Panc1 (cell line): ENCODE measurements at regions not wholly inside any gene's neighbourhood (a gene's known extent, or its start where the extent isn't known, plus 50 kb on each side); places are given as distances from the start of the nearest gene placed in this dataset.

Source experiments
- ATAC-seq: fragments of 200-7000 bp; cut with Tn5 transposase; 2 replicates; pipeline ENCODE4 v1.9.1; 2020; ENCODE audit warnings: mild to moderate bottlenecking, moderate library complexity
- BruUV-seq: library from RNA; stranded (reverse); fragments of 400-500 nt; replicated peaks from 2 replicates; lab custom pipeline; 2021; lab: Mats Ljungman, UMichigan
- CTCF ChIA-PET: fragments of 300-600 bp; sonication (Branson Sonifier 250); formaldehyde crosslinking; loops from one replicate; lab custom pipeline; 2022; ENCODE audit warnings: antibody characterized with exemption; lab: Charles Lee
- POLR2A ChIA-PET: fragments of 300-600 bp; sonication (Branson Sonifier 250); formaldehyde crosslinking; loops from one replicate; lab custom pipeline; 2022; ENCODE audit warnings: antibody characterized with exemption; lab: Charles Lee
- DNase-seq: peaks from one replicate; pipeline ENCODE4 v3.0.0-alpha.2; 2010; ENCODE audit warnings: low read depth, low spot score
- H3K27ac ChIP-seq: 2 replicates; pipeline ENCODE4 v1.5.1; 2011; ENCODE audit warnings: mild to moderate bottlenecking, low read length, inconsistent platforms
- H3K27me3 ChIP-seq: fragments of 200-500 bp; sonication (Bioruptor generic); 2 replicates; pipeline ENCODE4 v1.6.0; 2014; ENCODE audit warnings: low read length, inconsistent platforms; ENCODE audit not compliant: control insufficient read depth, insufficient read depth
- H3K36me3 ChIP-seq: fragments of 200-500 bp; sonication (Bioruptor generic); 2 replicates; pipeline ENCODE4 v1.5.1; 2014; ENCODE audit warnings: inconsistent platforms, mild to moderate bottlenecking, low read length, moderate library complexity; ENCODE audit not compliant: control insufficient read depth, insufficient read depth
- H3K4me1 ChIP-seq: 2 replicates; pipeline ENCODE4 v1.5.1; 2011; ENCODE audit warnings: inconsistent platforms, mild to moderate bottlenecking, low read length, moderate library complexity; ENCODE audit not compliant: control insufficient read depth, insufficient read depth
- H3K4me3 ChIP-seq, 2 experiments: 2 replicates each; pipeline ENCODE4 v1.5.1; 2011 to 2012; ENCODE audit warnings: low read depth in 2 of 2, low read length in 2 of 2, mild to moderate bottlenecking in 2 of 2, inconsistent platforms in 1 of 2, moderate library complexity in 1 of 2
- H3K9me3 ChIP-seq: fragments of 200-500 bp; sonication (Bioruptor generic); 2 replicates; pipeline ENCODE4 v1.5.1; 2014; ENCODE audit warnings: low read depth, mild to moderate bottlenecking, inconsistent platforms, low read length, moderate library complexity; ENCODE audit not compliant: control insufficient read depth, insufficient read depth
- POLR2AphosphoS5 ChIP-seq: IDR thresholded peaks from 2 replicates; pipeline ENCODE4 v1.6.1; 2012; ENCODE audit warnings: mild to moderate bottlenecking, low read depth, low read length, moderate library complexity
- SIN3A ChIP-seq: IDR thresholded peaks from 2 replicates; pipeline ENCODE4 v1.6.1; 2012; ENCODE audit warnings: low read depth, mild to moderate bottlenecking, low read length, moderate library complexity, borderline replicate concordance; ENCODE audit not compliant: insufficient read depth
- TCF7L2 ChIP-seq: IDR thresholded peaks from 2 replicates; pipeline ENCODE4 v1.6.1; 2011; ENCODE audit warnings: mild to moderate bottlenecking, low read depth, low read length, inconsistent platforms
- in situ Hi-C: cut with HindIII; loops from 2 replicates; pipeline ENCODE4 v1.10.0; 2016; ENCODE audit warnings: low sequenced_read_pairs, low pct_unique_long_range_greater_than_20kb
- intact Hi-C: fragments of 100-400 bp; cut with micrococcal nuclease; formaldehyde crosslinking; loops from one replicate; pipeline ENCODE4 v1.10.0; 2022; ENCODE audit not compliant: unreplicated experiment
- TF ChIP-seq, protein P1 (sequence below): fragments of 450-650 bp; IDR thresholded peaks from 2 replicates; pipeline ENCODE4 v1.5.1; 2017; ENCODE audit warnings: mild to moderate bottlenecking
- TF ChIP-seq, protein P2 (sequence below), 2 experiments: IDR thresholded peaks; 2 replicates each; pipeline ENCODE4 v1.6.1; 2011 to 2012; ENCODE audit warnings: low read depth in 2 of 2, control low read depth in 1 of 2, low read length in 1 of 2, mild to moderate bottlenecking in 1 of 2, moderate library complexity in 1 of 2; ENCODE audit not compliant: insufficient read depth in 1 of 2

DNA sequence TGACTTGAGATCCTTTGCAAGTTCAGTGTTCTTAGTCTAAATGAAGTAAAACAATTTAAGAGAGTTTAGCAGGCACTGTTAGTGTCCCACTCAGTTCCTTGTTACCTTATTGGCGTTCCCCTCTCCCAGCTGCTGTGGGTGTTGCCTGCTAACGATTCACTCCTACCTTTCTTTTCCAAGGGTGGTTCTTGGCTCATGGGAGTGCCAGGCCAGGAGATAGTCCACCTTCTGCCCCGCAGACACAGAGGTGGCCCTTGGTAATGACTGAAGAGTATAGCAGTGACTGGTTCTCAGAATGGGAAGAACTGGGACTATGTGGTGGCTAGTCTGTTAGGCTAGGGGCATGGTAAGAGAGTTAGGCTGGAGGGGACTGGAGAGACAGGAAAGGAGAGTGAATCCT is 240.4 kb downstream of the EDEM1 start:
- H3K27me3 ChIP-seq = no peaks in the 10 kb centered on the region
- no TSS peak for BruUV-seq
- no peak overlapping the region for H3K27ac ChIP-seq
- H3K36me3 ChIP-seq = no peaks in the 10 kb centered on the region
- H3K4me1 ChIP-seq = no peaks in the 10 kb centered on the region
- CTCF ChIA-PET = interaction anchor here (0.7 kb wide), 1 partner anchor 35 kb away, joined by 5 read pairs; no protein-coding TSS in a partner anchor
- in situ Hi-C loops (no loop called here), intact Hi-C loops (no loop called here)
- POLR2A ChIA-PET = no interaction called here
- no peak for ATAC-seq
- TF ChIP-seq POLR2AphosphoS5 (no peak), TCF7L2 (no peak), SIN3A (no peak)
- TF ChIP-seq, protein P1, sequence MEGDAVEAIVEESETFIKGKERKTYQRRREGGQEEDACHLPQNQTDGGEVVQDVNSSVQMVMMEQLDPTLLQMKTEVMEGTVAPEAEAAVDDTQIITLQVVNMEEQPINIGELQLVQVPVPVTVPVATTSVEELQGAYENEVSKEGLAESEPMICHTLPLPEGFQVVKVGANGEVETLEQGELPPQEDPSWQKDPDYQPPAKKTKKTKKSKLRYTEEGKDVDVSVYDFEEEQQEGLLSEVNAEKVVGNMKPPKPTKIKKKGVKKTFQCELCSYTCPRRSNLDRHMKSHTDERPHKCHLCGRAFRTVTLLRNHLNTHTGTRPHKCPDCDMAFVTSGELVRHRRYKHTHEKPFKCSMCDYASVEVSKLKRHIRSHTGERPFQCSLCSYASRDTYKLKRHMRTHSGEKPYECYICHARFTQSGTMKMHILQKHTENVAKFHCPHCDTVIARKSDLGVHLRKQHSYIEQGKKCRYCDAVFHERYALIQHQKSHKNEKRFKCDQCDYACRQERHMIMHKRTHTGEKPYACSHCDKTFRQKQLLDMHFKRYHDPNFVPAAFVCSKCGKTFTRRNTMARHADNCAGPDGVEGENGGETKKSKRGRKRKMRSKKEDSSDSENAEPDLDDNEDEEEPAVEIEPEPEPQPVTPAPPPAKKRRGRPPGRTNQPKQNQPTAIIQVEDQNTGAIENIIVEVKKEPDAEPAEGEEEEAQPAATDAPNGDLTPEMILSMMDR = no peak
- TF ChIP-seq, protein P2, sequence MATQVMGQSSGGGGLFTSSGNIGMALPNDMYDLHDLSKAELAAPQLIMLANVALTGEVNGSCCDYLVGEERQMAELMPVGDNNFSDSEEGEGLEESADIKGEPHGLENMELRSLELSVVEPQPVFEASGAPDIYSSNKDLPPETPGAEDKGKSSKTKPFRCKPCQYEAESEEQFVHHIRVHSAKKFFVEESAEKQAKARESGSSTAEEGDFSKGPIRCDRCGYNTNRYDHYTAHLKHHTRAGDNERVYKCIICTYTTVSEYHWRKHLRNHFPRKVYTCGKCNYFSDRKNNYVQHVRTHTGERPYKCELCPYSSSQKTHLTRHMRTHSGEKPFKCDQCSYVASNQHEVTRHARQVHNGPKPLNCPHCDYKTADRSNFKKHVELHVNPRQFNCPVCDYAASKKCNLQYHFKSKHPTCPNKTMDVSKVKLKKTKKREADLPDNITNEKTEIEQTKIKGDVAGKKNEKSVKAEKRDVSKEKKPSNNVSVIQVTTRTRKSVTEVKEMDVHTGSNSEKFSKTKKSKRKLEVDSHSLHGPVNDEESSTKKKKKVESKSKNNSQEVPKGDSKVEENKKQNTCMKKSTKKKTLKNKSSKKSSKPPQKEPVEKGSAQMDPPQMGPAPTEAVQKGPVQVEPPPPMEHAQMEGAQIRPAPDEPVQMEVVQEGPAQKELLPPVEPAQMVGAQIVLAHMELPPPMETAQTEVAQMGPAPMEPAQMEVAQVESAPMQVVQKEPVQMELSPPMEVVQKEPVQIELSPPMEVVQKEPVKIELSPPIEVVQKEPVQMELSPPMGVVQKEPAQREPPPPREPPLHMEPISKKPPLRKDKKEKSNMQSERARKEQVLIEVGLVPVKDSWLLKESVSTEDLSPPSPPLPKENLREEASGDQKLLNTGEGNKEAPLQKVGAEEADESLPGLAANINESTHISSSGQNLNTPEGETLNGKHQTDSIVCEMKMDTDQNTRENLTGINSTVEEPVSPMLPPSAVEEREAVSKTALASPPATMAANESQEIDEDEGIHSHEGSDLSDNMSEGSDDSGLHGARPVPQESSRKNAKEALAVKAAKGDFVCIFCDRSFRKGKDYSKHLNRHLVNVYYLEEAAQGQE (IDR thresholded peaks at IDR 0.05; ENCODE audit: insufficient read depth in 1 of 2, low read depth in 2 of 2, low read length in 1 of 2) = no peak
- H3K9me3 ChIP-seq = no peaks in the 10 kb centered on the region
- H3K4me3 ChIP-seq = no peak overlapping the region
- DNase-seq = no peak

GRCh38 chr3:5428607-5429516 is 241.4 kb downstream of the EDEM1 start:
- intact Hi-C loops = no loop called here
- POLR2A ChIA-PET = no interaction called here
- TF ChIP-seq SIN3A = no peak
- TF ChIP-seq, protein P1 = no peak
- TF ChIP-seq TCF7L2 = no peak
- TF ChIP-seq, protein P2 (IDR thresholded peaks at IDR 0.05; ENCODE audit: insufficient read depth in 1 of 2, low read depth in 2 of 2, low read length in 1 of 2) = no peak
- TF ChIP-seq POLR2AphosphoS5 = no peak
- Histone ChIP-seq H3K27ac (no peak overlapping the region), H3K4me3 (no peak overlapping the region), H3K36me3 (no peaks in the 10 kb centered on the region), H3K27me3 (no peaks in the 10 kb centered on the region), H3K4me1 (no peaks in the 10 kb centered on the region), H3K9me3 (no peaks in the 10 kb centered on the region)
- DNase-seq (no peak), ATAC-seq (no peak)
- CTCF ChIA-PET = interaction anchor here (0.6 kb wide), 1 partner anchor 81 kb away, joined by 3 read pairs; no protein-coding TSS in a partner anchor
- in situ Hi-C loops = no loop called here
- BruUV-seq = no TSS peak
